GM12892 (cell line): ENCODE measurements at regions not wholly inside any gene's neighbourhood (a gene's known extent, or its start where the extent isn't known, plus 50 kb on each side); places are given as distances from the start of the nearest gene placed in this dataset.

Experiments
- DNase-seq: peaks from one replicate; pipeline ENCODE4 v3.0.0; 2011; ENCODE audit not compliant: insufficient read length
- FAIRE-seq: peaks from 2 replicates; lab custom pipeline; 2011; peaks lifted over from hg19 to GRCh38; lab: Jason Lieb, UNC
- POLR2A ChIP-seq: IDR thresholded peaks from 2 replicates; pipeline ENCODE4 v1.6.1; 2011; ENCODE audit warnings: low read depth, low read length, control low read depth
- POLR2AphosphoS5 ChIP-seq: IDR thresholded peaks from 2 replicates; pipeline ENCODE4 v1.6.1; 2011; ENCODE audit warnings: low read depth, low read length, control low read depth
- TAF1 ChIP-seq: IDR thresholded peaks from 2 replicates; pipeline ENCODE4 v1.6.1; 2011; ENCODE audit warnings: low read depth, mild to moderate bottlenecking, control low read depth, low read length, borderline replicate concordance

DNA sequence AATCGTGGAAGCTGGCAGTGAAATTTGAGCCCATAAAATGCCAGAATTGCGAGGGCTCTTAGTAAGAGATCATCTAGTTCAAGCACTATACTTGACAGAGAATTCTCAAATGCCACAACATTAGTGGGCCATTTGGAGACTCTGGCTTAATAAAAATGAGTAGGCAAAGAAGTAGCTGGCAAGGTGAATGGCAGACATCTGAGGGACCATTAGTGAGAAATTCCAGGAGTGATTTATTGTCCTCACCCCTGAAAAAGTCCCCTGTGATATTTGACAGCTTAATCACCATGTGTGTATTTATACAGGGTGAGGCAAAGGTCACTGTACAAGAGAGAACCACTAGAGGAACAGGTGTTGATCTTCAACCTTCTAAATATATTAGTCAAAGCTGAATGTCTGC, 207.5 kb downstream of the CHRDL1 start:
- DNase-seq (no peak), FAIRE-seq (no peak)
- TF ChIP-seq TAF1, result no peak
- no peak for TF ChIP-seq POLR2A
- TF ChIP-seq POLR2AphosphoS5, result no peak

GRCh38 chrX:110588853-110589252, 206.8 kb downstream of the CHRDL1 start:
- FAIRE-seq, result no peak
- DNase-seq, result no peak
- TF ChIP-seq POLR2A, result no peak
- no peak for TF ChIP-seq POLR2AphosphoS5
- TF ChIP-seq TAF1, result no peak

- FAIRE-seq (no peak), DNase-seq (no peak)
- TF ChIP-seq POLR2AphosphoS5 (no peak), POLR2A (no peak), TAF1 (no peak)
Measured at GRCh38 chrX:110600745-110601310, 194.8 kb downstream of the CHRDL1 start.

- TF ChIP-seq TAF1, result no peak
- no peak for TF ChIP-seq POLR2A
- TF ChIP-seq POLR2AphosphoS5, result no peak
- DNase-seq (no peak), FAIRE-seq (no peak)
Measured at GRCh38 chrX:110614596-110614995, 181.0 kb downstream of the CHRDL1 start.
